ENCODE measurements at regions not wholly inside any gene's neighbourhood (a gene's known extent, or its start where the extent isn't known, plus 50 kb on each side); places are given as distances from the start of the nearest gene placed in this dataset.

DNA sequence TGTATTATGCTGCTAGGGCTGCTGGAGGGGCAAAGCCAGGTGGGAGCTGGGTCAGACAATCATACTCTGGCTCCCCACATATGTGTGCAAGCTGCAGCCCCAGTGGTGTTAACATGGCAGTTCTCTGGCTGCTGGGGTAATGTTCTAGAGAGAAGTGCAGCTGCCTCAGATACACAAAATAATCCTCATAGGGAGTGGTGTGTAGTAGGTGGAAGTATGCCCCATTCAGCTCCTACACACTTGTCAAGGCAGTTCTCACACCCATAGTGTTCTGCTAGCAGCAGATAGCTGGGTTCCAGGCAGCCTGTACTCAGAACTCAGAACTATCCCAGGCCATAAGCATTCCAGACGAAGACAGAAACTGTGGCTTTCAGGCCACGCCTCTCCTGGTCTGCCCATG is 87.9 kb upstream of the NT5C1B start:
- POLR2A ChIA-PET: no interaction called here

DNA sequence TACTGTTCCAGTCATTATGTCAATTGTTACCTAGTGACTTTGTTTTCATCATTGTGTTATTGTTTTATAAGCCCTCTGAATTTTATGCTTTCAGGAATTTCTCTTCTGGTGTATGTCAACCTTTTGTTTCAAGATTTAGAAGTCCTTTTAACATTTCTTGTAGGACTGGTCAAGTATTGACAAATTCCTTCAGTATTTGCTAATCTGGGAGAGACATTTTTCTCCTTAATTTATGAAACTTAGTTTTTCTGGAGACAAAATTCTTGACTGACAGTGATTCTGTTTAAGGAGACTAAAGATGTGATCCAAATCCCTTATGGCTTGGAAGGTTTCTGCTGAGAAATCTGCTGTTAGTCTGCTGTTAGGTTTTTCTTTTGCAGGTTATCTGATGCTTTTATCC is 84.9 kb upstream of the NT5C1B start:
- H3K4me3 ChIP-seq (ENCODE audit: low read depth, low read length): no peak overlapping the region
- no peaks in the 10 kb centered on the region for H3K27me3 ChIP-seq (ENCODE audit: control insufficient read depth, insufficient read depth, low read length)
- no peaks in the 10 kb centered on the region for H3K9me3 ChIP-seq (ENCODE audit: control insufficient read depth, insufficient read depth, low read length)
- no peak for DNase-seq (ENCODE audit: low read depth, low spot score)
- ChIA-PET CTCF (no interaction called here), POLR2A (no interaction called here)
- TF ChIP-seq, protein P1, sequence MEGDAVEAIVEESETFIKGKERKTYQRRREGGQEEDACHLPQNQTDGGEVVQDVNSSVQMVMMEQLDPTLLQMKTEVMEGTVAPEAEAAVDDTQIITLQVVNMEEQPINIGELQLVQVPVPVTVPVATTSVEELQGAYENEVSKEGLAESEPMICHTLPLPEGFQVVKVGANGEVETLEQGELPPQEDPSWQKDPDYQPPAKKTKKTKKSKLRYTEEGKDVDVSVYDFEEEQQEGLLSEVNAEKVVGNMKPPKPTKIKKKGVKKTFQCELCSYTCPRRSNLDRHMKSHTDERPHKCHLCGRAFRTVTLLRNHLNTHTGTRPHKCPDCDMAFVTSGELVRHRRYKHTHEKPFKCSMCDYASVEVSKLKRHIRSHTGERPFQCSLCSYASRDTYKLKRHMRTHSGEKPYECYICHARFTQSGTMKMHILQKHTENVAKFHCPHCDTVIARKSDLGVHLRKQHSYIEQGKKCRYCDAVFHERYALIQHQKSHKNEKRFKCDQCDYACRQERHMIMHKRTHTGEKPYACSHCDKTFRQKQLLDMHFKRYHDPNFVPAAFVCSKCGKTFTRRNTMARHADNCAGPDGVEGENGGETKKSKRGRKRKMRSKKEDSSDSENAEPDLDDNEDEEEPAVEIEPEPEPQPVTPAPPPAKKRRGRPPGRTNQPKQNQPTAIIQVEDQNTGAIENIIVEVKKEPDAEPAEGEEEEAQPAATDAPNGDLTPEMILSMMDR (IDR thresholded peaks at IDR 0.05; ENCODE audit: low read depth, low read length): no peak
- no peak overlapping the region for H3K27ac ChIP-seq (ENCODE audit: low read depth, low read length)

More for the DNA sequence above, 87.9 kb upstream of the NT5C1B start:
- no peak for DNase-seq (ENCODE audit: low read depth, low spot score)
- CTCF ChIA-PET: no interaction called here
- TF ChIP-seq, protein P1 (IDR thresholded peaks at IDR 0.05; ENCODE audit: low read depth, low read length): no peak
- Histone ChIP-seq H3K27me3 (ENCODE audit: control insufficient read depth, insufficient read depth, low read length) (peaks cover 3% of the 10 kb centered on the region), H3K27ac (ENCODE audit: low read depth, low read length) (no peak overlapping the region), H3K9me3 (ENCODE audit: control insufficient read depth, insufficient read depth, low read length) (no peaks in the 10 kb centered on the region), H3K4me3 (ENCODE audit: low read depth, low read length) (no peak overlapping the region)

DNA sequence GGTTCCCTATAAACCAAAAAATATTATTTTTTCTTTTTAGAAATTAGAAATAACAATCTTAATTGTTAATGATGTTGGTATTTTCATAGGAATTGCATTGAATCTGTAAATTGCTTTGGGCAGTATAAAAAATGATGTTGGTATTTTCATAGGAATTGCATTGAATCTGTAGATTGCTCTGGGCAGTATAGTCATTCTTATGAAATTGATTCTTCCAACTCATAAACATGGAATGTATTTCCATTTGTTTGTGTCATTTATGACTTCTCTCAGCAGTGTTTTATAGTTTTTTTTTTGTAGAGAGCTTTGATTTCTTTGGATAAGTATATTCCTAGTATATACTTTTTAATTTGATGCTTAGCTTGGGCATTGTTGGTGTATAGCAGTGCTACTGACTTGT is 82.0 kb upstream of the NT5C1B start:
- no peaks in the 10 kb centered on the region for H3K27me3 ChIP-seq (ENCODE audit: control insufficient read depth, insufficient read depth, low read length)
- CTCF ChIA-PET: interaction anchor here (0.6 kb wide), 1 partner anchor 105 kb away, joined by 3 read pairs; no protein-coding TSS in a partner anchor

DNA sequence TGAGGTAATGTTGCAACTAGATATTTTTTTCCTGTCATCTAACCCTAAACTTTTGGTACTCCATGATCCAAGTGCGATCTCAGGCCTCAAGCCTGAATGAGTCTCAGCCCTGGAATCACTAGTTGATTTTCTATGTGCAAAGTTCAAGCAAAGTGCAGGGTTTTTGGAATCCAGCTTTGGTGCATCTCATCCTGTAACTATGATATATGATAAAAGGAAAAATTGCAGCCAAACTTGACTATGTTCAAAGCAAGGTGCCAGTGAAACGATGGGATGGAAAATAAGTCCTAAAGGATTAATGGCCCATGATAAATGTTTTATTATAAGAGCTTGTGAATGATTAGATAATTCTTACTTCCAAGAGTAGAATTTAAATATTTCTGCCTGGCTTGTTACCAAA is 78.9 kb upstream of the NT5C1B start:
- TF ChIP-seq, protein P1 (IDR thresholded peaks at IDR 0.05; ENCODE audit: low read depth, low read length): no peak
- H3K9me3 ChIP-seq (ENCODE audit: control insufficient read depth, insufficient read depth, low read length): no peaks in the 10 kb centered on the region
- no peak overlapping the region for H3K4me3 ChIP-seq (ENCODE audit: low read depth, low read length)
- CTCF ChIA-PET: no interaction called here
- no peaks in the 10 kb centered on the region for H3K27me3 ChIP-seq (ENCODE audit: control insufficient read depth, insufficient read depth, low read length)
- no peak for DNase-seq (ENCODE audit: low read depth, low spot score)
- POLR2A ChIA-PET: no interaction called here
- H3K27ac ChIP-seq (ENCODE audit: low read depth, low read length): no peak overlapping the region

More for the DNA sequence above, 82.0 kb upstream of the NT5C1B start:
- Histone ChIP-seq H3K4me3 (ENCODE audit: low read depth, low read length) (no peak overlapping the region), H3K9me3 (ENCODE audit: control insufficient read depth, insufficient read depth, low read length) (no peaks in the 10 kb centered on the region), H3K27ac (ENCODE audit: low read depth, low read length) (no peak overlapping the region)
- TF ChIP-seq, protein P1 (IDR thresholded peaks at IDR 0.05; ENCODE audit: low read depth, low read length): no peak
- POLR2A ChIA-PET: no interaction called here
- no peak for DNase-seq (ENCODE audit: low read depth, low spot score)

DNA sequence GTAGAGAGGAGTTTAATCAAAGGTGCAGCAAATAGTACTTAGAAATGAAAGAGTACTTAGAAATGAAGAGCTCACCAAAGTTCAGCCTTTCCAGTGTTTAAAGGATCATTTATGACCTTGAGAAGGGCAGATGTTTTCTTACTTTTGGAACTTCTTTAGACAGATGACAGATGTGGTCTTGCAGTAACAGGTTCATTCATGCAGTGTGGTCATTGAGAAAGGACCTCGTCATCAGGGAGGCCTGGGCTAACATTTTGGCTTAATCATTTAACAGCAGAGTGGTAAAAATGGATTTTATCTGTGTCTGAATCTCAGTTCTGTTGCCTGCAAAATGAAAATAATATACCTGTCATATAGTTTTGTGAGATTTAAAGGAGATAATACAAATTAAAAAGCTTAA is 75.1 kb upstream of the NT5C1B start:
- Histone ChIP-seq H3K9me3 (ENCODE audit: control insufficient read depth, insufficient read depth, low read length) (no peaks in the 10 kb centered on the region), H3K4me3 (ENCODE audit: low read depth, low read length) (no peak overlapping the region), H3K27me3 (ENCODE audit: control insufficient read depth, insufficient read depth, low read length) (no peaks in the 10 kb centered on the region), H3K27ac (ENCODE audit: low read depth, low read length) (no peak overlapping the region)
- TF ChIP-seq, protein P1 (IDR thresholded peaks at IDR 0.05; ENCODE audit: low read depth, low read length): no peak
- POLR2A ChIA-PET: no interaction called here
- DNase-seq (ENCODE audit: low read depth, low spot score): no peak
- CTCF ChIA-PET: no interaction called here
